GM12891 (cell line): ENCODE measurements at regions not wholly inside any gene's neighbourhood (a gene's known extent, or its start where the extent isn't known, plus 50 kb on each side); places are given as distances from the start of the nearest gene placed in this dataset.
"Not testable (repeated sequence)": the region's sequence is repeated elsewhere in the genome, so short reads cannot be mapped to it uniquely, and the experiment has no call there.

Experiments
- DNase-seq: peaks from one replicate; pipeline ENCODE4 v3.0.0; 2011; ENCODE audit warnings: low spot score; ENCODE audit not compliant: insufficient read length
- FAIRE-seq: peaks from 2 replicates; lab custom pipeline; 2011; peaks lifted over from hg19 to GRCh38; lab: Jason Lieb, UNC
- PAX5 ChIP-seq: IDR thresholded peaks from 2 replicates; pipeline ENCODE4 v1.6.1; 2011; ENCODE audit warnings: low read length, moderate library complexity, mild to moderate bottlenecking; ENCODE audit not compliant: insufficient read depth, severe bottlenecking
- POLR2A ChIP-seq: IDR thresholded peaks from 2 replicates; pipeline ENCODE4 v1.6.1; 2011; ENCODE audit warnings: low read depth, low read length, control low read depth
- POLR2AphosphoS5 ChIP-seq: IDR thresholded peaks from 2 replicates; pipeline ENCODE4 v1.6.1; 2011; ENCODE audit warnings: low read depth, low read length, control low read depth
- POU2F2 ChIP-seq: IDR thresholded peaks from 2 replicates; pipeline ENCODE4 v1.6.1; 2011; ENCODE audit warnings: low read depth, mild to moderate bottlenecking, control low read depth, low read length, moderate library complexity
- SPI1 ChIP-seq: IDR thresholded peaks from 2 replicates; pipeline ENCODE4 v1.6.1; 2011; ENCODE audit warnings: low read depth, low read length, control low read depth
- TAF1 ChIP-seq: IDR thresholded peaks from 2 replicates; pipeline ENCODE4 v1.6.1; 2011; ENCODE audit warnings: low read depth, low read length, control low read depth

GRCh38 chr2:160756481-160756880 is 262.9 kb upstream of the RBMS1 start:
- DNase-seq (no peak), FAIRE-seq (no peak)
- TF ChIP-seq POLR2AphosphoS5 (no peak), TAF1 (no peak), PAX5 (no peak), SPI1 (no peak), POLR2A (no peak), POU2F2 (no peak)

- DNase-seq, FAIRE-seq: not testable (repeated sequence)
Measured at GRCh38 chr2:160762493-160763128, 269.0 kb upstream of the RBMS1 start.

- no peak for DNase-seq
- TF ChIP-seq SPI1 = no peak
- no peak for TF ChIP-seq POLR2AphosphoS5
- no peak for TF ChIP-seq PAX5
- TF ChIP-seq POLR2A = no peak
- TF ChIP-seq POU2F2 = no peak
- no peak for TF ChIP-seq TAF1
- no peak for FAIRE-seq
Measured at GRCh38 chr2:160783474-160783873, 289.9 kb upstream of the RBMS1 start.

GRCh38 chr2:160784034-160784433 is 290.4 kb upstream of the RBMS1 start:
- TF ChIP-seq POU2F2 = no peak
- TF ChIP-seq SPI1 = no peak
- TF ChIP-seq POLR2A = no peak
- TF ChIP-seq PAX5 = no peak
- no peak for TF ChIP-seq POLR2AphosphoS5
- no peak for TF ChIP-seq TAF1
- FAIRE-seq (no peak), DNase-seq (no peak)

- TF ChIP-seq TAF1 (no peak), SPI1 (no peak), PAX5 (no peak), POLR2A (no peak), POLR2AphosphoS5 (no peak), POU2F2 (no peak)
- DNase-seq (no peak), FAIRE-seq (no peak)
Measured at GRCh38 chr2:160790738-160791137, 297.1 kb upstream of the RBMS1 start.

GRCh38 chr2:160791884-160792283 is 298.3 kb upstream of the RBMS1 start:
- no peak for TF ChIP-seq TAF1
- TF ChIP-seq POLR2A = no peak
- no peak for TF ChIP-seq PAX5
- no peak for TF ChIP-seq SPI1
- no peak for TF ChIP-seq POU2F2
- TF ChIP-seq POLR2AphosphoS5 = no peak
- no peak for DNase-seq
- FAIRE-seq = no peak

- FAIRE-seq (no peak), DNase-seq (no peak)
- TF ChIP-seq PAX5 (no peak), POLR2A (no peak), POLR2AphosphoS5 (no peak), TAF1 (no peak), POU2F2 (no peak), SPI1 (no peak)
Measured at GRCh38 chr2:160792837-160793236, 299.2 kb upstream of the RBMS1 start.

- no peak for TF ChIP-seq POLR2A
- no peak for TF ChIP-seq PAX5
- no peak for TF ChIP-seq POU2F2
- DNase-seq (no peak), FAIRE-seq (no peak)
Measured at GRCh38 chr2:160794926-160795325, 301.3 kb upstream of the RBMS1 start.

- DNase-seq = no peak
- FAIRE-seq = no peak
- TF ChIP-seq SPI1 = no peak
- no peak for TF ChIP-seq POLR2A
- no peak for TF ChIP-seq TAF1
- TF ChIP-seq PAX5 = no peak
- TF ChIP-seq POLR2AphosphoS5 = no peak
- TF ChIP-seq POU2F2 = no peak
Measured at GRCh38 chr2:160803881-160804280, 310.3 kb upstream of the RBMS1 start.

GRCh38 chr2:160810406-160810805 is 316.8 kb upstream of the RBMS1 start:
- FAIRE-seq (no peak), DNase-seq (no peak)
- TF ChIP-seq POLR2A (no peak), TAF1 (no peak), POU2F2 (no peak), SPI1 (no peak), POLR2AphosphoS5 (no peak), PAX5 (no peak)
